ENCODE measurements at regions not wholly inside any gene's neighbourhood (a gene's known extent, or its start where the extent isn't known, plus 50 kb on each side); places are given as distances from the start of the nearest gene placed in this dataset.

DNA sequence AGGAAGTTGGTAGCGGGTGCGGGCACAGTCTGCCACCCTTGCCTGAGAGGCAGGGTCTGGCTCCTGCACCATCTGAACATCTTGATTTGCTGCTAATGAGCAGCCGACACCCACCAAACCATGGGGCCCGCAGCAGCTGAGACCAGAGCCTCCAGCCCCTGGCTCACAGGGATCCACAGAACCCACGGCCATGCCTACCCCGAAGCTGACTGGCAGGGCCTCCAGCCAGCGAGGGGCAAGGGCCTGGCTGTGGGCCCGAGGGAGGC is 171.5 kb upstream of the NTM start:
- Mint-ChIP-seq H3K9me3 (no peaks in the 10 kb centered on the region), H3K36me3 (ENCODE audit: low read depth) (no peaks in the 10 kb centered on the region), H3K27me3 (no peaks in the 10 kb centered on the region), H3K27ac (no peak overlapping the region), H3K4me3 (no peak overlapping the region), H3K4me1 (no peaks in the 10 kb centered on the region)
- ATAC-seq = no peak
- no peak for DNase-seq

DNA sequence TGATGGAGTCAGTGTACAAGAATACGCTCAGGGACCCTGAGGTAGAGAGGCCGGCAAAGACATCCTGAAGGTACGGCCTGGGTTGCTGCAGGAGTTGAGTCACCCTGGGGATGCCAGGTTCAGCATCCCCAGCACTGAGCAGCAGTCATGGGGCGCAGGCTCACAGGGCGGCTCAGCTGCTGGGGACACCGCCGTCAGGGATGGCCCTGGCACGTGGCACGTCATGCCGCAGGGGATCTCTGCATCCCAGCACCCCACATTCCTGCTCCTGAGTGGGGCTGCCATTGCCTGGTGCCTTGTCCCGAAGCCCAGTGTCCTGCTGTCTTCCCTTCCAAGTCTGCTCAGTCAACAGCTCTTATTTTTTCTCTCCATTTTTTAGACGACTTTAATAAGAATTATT is 168.7 kb upstream of the NTM start:
- H3K27me3 Mint-ChIP-seq = no peaks in the 10 kb centered on the region
- no peaks in the 10 kb centered on the region for H3K9me3 Mint-ChIP-seq
- DNase-seq = no peak

DNA sequence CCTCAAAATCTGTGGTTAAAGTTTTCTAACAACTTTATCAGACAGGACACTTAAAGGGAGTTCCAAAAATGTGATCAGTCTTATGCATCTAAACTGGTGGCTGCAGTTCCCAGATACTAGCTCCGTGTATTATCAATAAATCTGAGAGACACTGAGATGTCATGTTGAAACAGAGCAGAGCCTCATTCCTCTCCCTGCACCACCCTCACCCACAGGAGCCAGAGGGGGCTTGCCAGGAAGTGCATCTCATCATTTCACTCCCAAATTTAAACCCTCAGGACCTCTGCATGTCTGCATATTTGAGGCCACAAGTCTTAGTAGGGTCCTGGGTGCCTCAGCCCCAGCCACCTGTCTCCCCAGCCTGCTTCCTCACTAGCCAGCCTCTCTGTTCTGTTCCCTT is 167.4 kb upstream of the NTM start:
- Mint-ChIP-seq H3K36me3 (ENCODE audit: low read depth) (no peaks in the 10 kb centered on the region), H3K27me3 (no peaks in the 10 kb centered on the region), H3K4me3 (no peak overlapping the region), H3K27ac (no peak overlapping the region), H3K9me3 (no peaks in the 10 kb centered on the region), H3K4me1 (no peaks in the 10 kb centered on the region)
- DNase-seq = no peak
- no peak for ATAC-seq

More for the DNA sequence above, 168.7 kb upstream of the NTM start:
- Mint-ChIP-seq H3K36me3 (ENCODE audit: low read depth) (no peaks in the 10 kb centered on the region), H3K4me1 (no peaks in the 10 kb centered on the region), H3K27ac (no peak overlapping the region), H3K4me3 (no peak overlapping the region)
- ATAC-seq = no peak

DNA sequence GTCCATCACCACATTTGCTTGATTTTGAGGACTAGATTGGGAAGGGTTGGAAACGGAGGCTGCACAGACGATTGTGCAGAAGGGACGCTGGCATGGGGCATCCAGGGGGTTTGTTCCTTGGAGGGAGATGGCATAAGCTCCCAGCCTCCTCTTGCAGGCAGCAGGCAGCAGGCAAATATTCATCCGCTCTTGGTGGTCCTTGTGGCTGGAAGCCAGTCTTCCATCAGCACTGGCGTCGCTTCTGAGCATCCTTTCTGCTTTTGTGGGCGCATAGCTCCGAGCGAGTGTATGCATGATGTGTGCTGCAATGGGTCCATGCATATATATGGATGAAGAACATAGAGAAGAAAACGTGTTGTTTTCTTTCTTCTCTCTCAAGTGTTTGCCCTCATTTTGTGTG is 166.1 kb upstream of the NTM start:
- DNase-seq (no peak), ATAC-seq (no peak)
- Mint-ChIP-seq H3K27ac (no peak overlapping the region), H3K4me3 (no peak overlapping the region), H3K36me3 (ENCODE audit: low read depth) (no peaks in the 10 kb centered on the region), H3K4me1 (no peaks in the 10 kb centered on the region), H3K9me3 (no peaks in the 10 kb centered on the region), H3K27me3 (no peaks in the 10 kb centered on the region)

DNA sequence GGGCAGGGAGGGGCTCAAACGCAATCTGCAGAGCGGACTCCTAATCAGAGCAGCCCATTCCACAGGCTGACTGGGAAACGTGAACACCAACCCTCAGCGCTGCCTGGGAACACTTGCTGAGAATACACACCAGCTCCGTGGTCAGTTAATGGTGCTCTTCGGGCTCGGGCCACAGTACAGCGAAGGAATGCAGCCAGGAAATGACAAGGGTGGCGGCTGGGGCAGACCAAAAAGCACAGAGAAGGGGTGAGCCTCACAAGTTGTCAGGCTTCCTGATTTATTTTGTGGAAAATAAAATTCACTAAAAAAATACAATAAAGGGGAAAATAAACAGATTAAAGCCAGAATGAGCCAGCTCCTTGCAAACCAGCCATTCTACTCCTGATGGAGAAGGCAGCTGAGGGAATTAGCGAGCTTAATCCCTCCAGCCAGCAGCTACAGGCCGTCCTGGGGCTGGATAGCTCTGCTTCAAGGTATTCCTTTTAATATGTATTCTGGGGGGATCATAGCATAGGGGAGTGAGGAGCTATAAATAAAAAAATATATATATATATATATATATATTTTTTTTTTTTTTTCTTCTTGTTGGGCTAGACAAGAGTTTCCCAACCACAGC is 165.5 kb upstream of the NTM start:
- Mint-ChIP-seq H3K4me1 (no peaks in the 10 kb centered on the region), H3K4me3 (no peak overlapping the region), H3K9me3 (no peaks in the 10 kb centered on the region), H3K27me3 (no peaks in the 10 kb centered on the region), H3K27ac (no peak overlapping the region), H3K36me3 (ENCODE audit: low read depth) (no peaks in the 10 kb centered on the region)
- no peak for DNase-seq
- no peak for ATAC-seq

DNA sequence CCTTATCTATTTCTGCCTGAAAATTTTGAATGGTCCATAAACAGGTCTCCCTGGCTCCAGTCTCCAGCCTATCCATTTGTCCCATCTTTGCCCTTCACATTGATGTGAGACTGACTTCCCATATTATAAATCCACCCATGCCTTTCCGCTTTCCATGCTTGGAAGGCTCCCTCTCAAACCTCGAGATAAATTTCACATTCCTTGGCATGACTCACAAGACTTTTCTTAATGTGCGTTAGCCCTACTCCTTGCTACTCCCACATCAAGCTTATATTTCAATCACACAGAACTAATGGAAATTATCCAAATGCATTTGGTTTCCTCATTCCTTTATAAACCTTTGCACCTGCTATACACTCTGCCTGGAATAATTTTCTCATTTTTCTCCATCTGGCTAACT is 163.7 kb upstream of the NTM start:
- no peak for ATAC-seq
- H3K27ac Mint-ChIP-seq = no peak overlapping the region
- no peaks in the 10 kb centered on the region for H3K36me3 Mint-ChIP-seq (ENCODE audit: low read depth)
- no peak overlapping the region for H3K4me3 Mint-ChIP-seq
- no peaks in the 10 kb centered on the region for H3K27me3 Mint-ChIP-seq
- DNase-seq = no peak
- H3K9me3 Mint-ChIP-seq = no peaks in the 10 kb centered on the region
- no peaks in the 10 kb centered on the region for H3K4me1 Mint-ChIP-seq

DNA sequence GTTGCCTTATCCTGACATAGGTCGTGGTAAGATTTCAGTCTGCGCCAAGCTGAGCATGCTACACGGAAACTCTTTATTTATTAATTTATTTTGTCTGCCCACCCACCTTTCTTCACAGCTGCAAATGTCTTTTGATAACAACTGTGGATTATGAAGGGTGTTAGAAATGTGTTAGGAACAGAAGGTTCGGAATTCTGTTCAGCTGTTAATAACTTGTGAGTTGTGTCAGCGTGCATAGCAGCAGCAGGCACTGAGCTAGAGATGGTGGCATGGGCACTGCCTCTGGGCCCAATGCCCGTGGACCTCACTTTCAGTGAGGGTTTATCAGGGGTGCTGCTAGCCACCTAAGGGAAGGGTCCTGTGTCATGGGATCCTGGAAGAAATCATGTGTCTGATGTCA is 162.5 kb upstream of the NTM start:
- no peaks in the 10 kb centered on the region for H3K36me3 Mint-ChIP-seq (ENCODE audit: low read depth)
- H3K9me3 Mint-ChIP-seq = no peaks in the 10 kb centered on the region
- ATAC-seq (no peak), DNase-seq (no peak)
- H3K27ac Mint-ChIP-seq = no peak overlapping the region
- no peaks in the 10 kb centered on the region for H3K27me3 Mint-ChIP-seq
- H3K4me3 Mint-ChIP-seq = no peak overlapping the region
- H3K4me1 Mint-ChIP-seq = no peaks in the 10 kb centered on the region

DNA sequence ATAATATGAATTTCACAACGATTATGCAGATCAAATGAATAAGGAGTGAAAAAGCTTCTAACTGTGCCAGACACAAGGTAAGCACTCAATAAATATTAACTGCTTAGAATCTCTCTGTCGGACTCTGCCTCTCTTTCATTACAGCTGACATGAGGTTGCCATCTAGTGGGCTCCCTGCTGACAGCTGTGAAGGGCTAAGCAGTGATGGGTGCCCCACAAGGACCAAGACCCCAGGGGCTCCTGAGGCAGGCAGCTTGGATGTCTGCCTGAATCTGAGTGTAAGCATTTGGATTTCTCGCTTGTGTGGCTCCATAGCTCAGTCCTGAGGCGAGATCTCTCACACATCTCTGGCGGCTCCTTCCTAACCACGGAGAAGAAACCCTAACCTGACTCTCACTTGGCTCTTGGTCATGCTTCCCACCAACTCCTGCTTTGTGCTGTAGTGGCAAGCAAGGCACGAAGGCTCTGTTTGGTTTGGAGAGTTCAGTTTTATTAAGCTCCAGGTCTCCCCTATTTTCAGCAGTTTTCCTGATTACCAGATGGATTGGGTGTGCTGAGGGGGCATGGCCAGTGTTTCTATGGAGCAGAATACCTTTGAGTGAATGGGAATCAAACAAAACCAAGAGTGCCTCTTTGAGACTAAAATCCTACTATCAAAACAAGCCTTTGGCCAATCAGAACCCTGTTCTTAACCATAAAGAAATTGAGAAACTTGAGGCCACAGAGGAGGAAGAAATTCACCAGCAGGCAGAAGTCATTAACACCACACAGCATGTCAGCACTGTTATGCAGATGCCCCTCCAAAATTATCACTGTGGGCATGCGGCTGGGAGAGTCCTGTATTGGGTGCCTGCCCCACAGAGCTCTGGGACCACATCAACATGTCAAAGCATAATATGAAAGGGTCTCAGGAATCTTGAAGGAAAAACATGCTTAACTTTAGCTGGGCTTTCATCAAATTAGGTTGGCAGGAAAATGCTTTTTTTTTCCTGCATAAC is 152.8 kb upstream of the NTM start:
- H3K27ac Mint-ChIP-seq = no peak overlapping the region
- peaks cover 4% of the 10 kb centered on the region for H3K27me3 Mint-ChIP-seq
- DNase-seq (no peak), ATAC-seq (no peak)
- H3K4me3 Mint-ChIP-seq = no peak overlapping the region
- peaks cover 3% of the 10 kb centered on the region for H3K9me3 Mint-ChIP-seq
- H3K36me3 Mint-ChIP-seq (ENCODE audit: low read depth) = no peaks in the 10 kb centered on the region
- no peaks in the 10 kb centered on the region for H3K4me1 Mint-ChIP-seq

DNA sequence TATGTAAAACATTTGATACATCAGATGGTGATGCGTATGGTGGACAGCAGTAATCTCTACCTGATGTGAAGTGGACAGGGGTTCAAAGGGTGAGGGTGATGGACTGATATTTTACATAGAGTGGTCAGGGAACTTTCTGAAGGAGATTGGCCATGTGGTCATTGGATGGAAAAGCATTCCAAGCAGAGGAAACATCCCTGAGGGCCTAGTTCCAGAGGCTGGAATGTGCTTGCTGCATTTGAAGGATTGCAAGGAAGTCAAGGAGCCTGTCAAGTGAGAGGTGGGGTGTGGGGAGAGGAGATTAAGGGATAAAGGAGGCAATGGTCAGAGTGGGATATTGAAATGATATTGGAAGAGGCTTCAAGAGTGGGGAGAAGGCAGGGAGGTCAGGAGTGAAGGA is 151.9 kb upstream of the NTM start:
- ATAC-seq (no peak), DNase-seq (no peak)
- Mint-ChIP-seq H3K9me3 (peaks cover 3% of the 10 kb centered on the region), H3K4me1 (no peaks in the 10 kb centered on the region), H3K36me3 (ENCODE audit: low read depth) (no peaks in the 10 kb centered on the region), H3K27me3 (peaks cover 4% of the 10 kb centered on the region), H3K27ac (no peak overlapping the region), H3K4me3 (no peak overlapping the region)

DNA sequence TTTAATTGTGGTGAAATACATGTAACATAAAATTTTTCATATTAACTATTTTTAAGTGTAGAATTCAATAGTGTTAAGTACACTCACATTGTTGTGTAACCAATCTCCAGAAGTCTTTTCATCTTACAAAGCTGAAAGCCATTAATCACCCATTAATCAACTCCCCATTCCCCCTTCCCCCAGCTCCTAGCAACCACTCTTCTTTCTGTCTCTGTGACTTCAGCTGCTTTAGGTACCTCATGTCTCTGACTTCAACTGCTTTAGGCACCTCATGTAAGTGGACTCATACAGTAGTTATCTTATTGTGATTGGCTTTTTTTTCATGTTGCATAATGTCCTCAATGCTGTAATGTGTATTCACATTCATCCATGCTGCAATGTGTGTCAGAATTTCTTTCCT is 150.8 kb upstream of the NTM start:
- Mint-ChIP-seq H3K36me3 (ENCODE audit: low read depth) (no peaks in the 10 kb centered on the region), H3K9me3 (peaks cover 5% of the 10 kb centered on the region), H3K27ac (no peak overlapping the region), H3K27me3 (peaks cover 4% of the 10 kb centered on the region), H3K4me1 (no peaks in the 10 kb centered on the region), H3K4me3 (no peak overlapping the region)
- no peak for ATAC-seq
- no peak for DNase-seq

DNA sequence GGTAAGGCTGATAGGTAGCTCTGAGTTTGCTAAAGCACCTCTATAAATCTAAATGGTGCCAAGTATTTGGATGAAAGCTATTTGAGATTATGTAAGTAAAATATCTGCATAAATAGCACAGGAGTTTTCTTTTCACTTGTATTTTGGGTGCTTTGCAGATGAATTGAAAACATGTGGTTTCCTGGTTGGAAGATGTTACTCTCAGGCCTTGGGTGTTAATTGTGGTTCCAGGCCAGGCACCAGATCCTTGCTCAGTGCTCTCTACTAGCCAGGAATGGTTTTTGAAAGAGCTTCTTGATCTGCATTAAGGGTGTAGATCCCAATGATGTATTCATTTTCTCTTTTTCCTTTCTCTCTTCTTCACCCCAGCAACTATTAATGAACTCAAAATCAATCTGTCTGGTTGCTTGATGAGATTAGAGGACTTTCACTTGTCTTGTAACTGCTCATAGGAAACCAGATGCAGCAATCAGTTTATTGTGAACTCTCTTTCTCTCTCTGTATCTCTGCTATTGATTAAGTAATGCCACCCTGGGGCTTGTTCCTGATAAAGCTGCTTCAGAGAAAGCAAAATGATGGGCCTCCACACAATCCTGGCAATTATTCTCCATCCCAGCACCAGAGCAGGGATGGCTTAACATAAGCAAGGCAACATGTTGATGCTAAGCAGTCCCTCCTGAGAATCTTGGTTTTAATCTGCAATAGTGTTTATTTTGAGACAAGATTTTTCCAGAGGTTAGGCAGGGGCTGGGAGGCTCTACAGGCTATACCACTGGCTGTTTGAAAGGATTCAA is 147.0 kb upstream of the NTM start:
- Mint-ChIP-seq H3K36me3 (ENCODE audit: low read depth) (no peaks in the 10 kb centered on the region), H3K27me3 (peaks cover 4% of the 10 kb centered on the region), H3K9me3 (peaks cover 8% of the 10 kb centered on the region), H3K4me3 (no peak overlapping the region), H3K27ac (no peak overlapping the region), H3K4me1 (no peaks in the 10 kb centered on the region)
- ATAC-seq (no peak), DNase-seq (no peak)

DNA sequence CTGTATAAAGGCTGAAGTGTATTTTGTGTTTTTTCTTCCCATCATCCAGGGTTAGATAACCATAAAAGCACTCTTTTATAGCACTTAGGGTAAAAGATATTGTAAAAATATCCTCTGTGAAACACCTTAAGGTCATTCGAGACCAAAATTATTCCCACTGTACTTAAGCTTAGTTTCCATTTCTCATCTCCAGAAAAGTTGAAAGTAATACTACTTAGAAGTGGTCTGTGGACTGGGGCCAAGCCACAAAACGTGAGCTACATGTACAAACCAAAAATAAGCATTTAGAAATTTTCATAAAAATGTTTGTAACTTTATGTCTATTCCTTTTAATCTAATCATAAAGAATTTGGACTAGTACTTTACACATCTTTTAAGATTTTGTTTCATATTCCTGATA is 142.0 kb upstream of the NTM start:
- DNase-seq (no peak), ATAC-seq (no peak)
- no peak overlapping the region for H3K4me3 Mint-ChIP-seq
- H3K27me3 Mint-ChIP-seq = no peaks in the 10 kb centered on the region
- H3K27ac Mint-ChIP-seq = no peak overlapping the region
- no peaks in the 10 kb centered on the region for H3K4me1 Mint-ChIP-seq
- peaks cover 5% of the 10 kb centered on the region for H3K9me3 Mint-ChIP-seq
- no peaks in the 10 kb centered on the region for H3K36me3 Mint-ChIP-seq (ENCODE audit: low read depth)

DNA sequence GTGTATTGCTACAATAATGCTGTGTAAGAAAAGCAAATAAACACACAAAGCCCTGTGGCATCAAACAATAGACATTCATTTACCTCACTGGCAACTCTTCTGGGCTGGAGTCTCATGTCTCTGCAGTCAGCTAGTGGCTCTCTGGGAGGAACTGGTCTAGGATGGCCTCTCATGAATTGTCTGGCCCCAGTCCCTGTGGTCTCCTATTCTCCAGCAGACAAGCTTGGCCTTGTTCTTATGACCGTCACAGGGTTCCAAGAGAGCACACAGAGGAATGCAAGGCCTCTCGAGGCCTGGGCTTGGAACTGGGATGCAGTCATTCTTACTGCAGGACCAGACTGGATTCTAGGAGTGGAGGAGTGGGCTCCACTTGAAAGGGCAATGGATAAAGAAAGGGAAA is 141.2 kb upstream of the NTM start:
- Mint-ChIP-seq H3K4me1 (no peaks in the 10 kb centered on the region), H3K9me3 (peaks cover 5% of the 10 kb centered on the region), H3K27ac (no peak overlapping the region), H3K4me3 (no peak overlapping the region), H3K36me3 (ENCODE audit: low read depth) (no peaks in the 10 kb centered on the region), H3K27me3 (no peaks in the 10 kb centered on the region)
- ATAC-seq (no peak), DNase-seq (no peak)

DNA sequence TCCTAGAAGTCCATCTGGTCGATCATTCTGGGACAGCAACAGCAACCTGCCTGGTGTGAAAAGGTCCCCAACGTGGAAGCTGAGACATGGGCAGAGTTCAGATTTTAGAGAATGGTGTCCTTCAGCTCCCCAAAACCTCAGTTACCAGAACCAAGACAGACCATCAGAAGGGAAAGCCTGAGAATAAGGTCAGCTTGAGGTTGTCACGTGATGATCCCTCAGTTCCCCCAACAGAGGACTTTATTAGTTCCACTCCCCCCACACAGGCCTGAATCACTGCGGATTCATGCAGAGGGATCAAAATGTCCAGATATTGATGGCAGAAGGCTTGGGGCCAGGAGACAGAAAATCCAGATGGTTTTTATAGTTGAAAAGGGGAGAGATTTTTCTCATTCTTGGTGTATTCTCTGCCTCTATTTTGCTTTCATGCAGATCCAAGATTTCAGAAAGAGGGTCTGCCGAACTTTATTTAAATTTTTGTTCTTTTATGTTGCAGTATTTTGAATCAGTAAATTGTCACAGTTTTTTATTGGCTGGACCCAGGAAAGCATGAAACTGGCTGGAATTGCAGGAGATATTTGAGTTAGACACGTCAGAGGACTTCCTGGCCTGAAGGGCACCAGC is 139.0 kb upstream of the NTM start:
- H3K27me3 Mint-ChIP-seq = no peaks in the 10 kb centered on the region
- no peak overlapping the region for H3K4me3 Mint-ChIP-seq
- H3K9me3 Mint-ChIP-seq = no peaks in the 10 kb centered on the region
- ATAC-seq = no peak
- no peak overlapping the region for H3K27ac Mint-ChIP-seq
- no peaks in the 10 kb centered on the region for H3K36me3 Mint-ChIP-seq (ENCODE audit: low read depth)
- DNase-seq = no peak
- H3K4me1 Mint-ChIP-seq = no peaks in the 10 kb centered on the region

DNA sequence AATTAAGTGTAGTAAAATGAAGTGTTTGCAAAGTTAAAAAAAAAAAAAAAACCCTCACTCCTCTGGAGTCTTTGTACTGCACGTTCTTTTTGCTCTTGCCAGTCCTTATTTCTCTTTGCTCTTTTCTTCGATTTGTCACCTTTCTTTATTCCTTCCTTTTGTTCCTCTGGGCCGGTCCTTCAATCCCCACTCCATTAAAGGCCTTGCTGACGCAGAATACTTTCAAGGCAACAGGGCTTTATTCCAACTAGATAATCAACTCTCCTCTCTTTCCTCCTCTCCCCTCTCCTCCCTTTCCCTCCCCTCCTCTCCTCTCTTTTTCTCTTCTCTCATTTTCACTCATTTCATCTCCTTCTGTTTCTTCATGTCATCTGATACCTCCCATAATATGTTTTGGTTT is 138.2 kb upstream of the NTM start:
- no peaks in the 10 kb centered on the region for H3K9me3 Mint-ChIP-seq
- no peak overlapping the region for H3K27ac Mint-ChIP-seq
- DNase-seq (no peak), ATAC-seq (no peak)
- no peak overlapping the region for H3K4me3 Mint-ChIP-seq
- H3K36me3 Mint-ChIP-seq (ENCODE audit: low read depth) = no peaks in the 10 kb centered on the region
- H3K27me3 Mint-ChIP-seq = no peaks in the 10 kb centered on the region
- H3K4me1 Mint-ChIP-seq = no peaks in the 10 kb centered on the region

All from activated naive CD8-positive, alpha-beta T cell treated with anti-CD3 and anti-CD28 coated beads, Interleukin-2, amount 50 U/mL, for 24 hours (primary cell).